NCI-H1436 treated with DMSO at 0.1 percent for 48 hours (cell line): ENCODE measurements at regions not wholly inside any gene's neighbourhood (a gene's known extent, or its start where the extent isn't known, plus 50 kb on each side); places are given as distances from the start of the nearest gene placed in this dataset.
"Not testable (repeated sequence)": the region's sequence is repeated elsewhere in the genome, so short reads cannot be mapped to it uniquely, and the experiment has no call there.

ENCODE experiments used
- DNase-seq: peaks from one replicate; lab custom pipeline; 2025; lab: John Stamatoyannopoulos, UW

- no peak for DNase-seq
Observed at GRCh38 chr2:10223932-10224720, 78.6 kb upstream of the HPCAL1 start.

- no peak for DNase-seq
Observed at GRCh38 chr2:10224734-10225133, 78.0 kb upstream of the HPCAL1 start.

GRCh38 chr2:10225291-10226037 is 77.2 kb upstream of the HPCAL1 start:
- DNase-seq, result no peak

GRCh38 chr2:10226038-10226724 is 76.5 kb upstream of the HPCAL1 start:
- DNase-seq, result no peak

GRCh38 chr2:10228611-10229365 is 73.9 kb upstream of the HPCAL1 start:
- no peak for DNase-seq

GRCh38 chr2:10229462-10230099 is 73.1 kb upstream of the HPCAL1 start:
- no peak for DNase-seq

- no peak for DNase-seq
Observed at GRCh38 chr2:10230499-10230898, 72.2 kb upstream of the HPCAL1 start.

GRCh38 chr2:10230921-10231320 is 71.8 kb upstream of the HPCAL1 start:
- DNase-seq, result not testable (repeated sequence)

- no peak for DNase-seq
Observed at GRCh38 chr2:10231551-10232085, 71.1 kb upstream of the HPCAL1 start.

GRCh38 chr2:10232096-10232815 is 70.4 kb upstream of the HPCAL1 start:
- DNase-seq, result no peak

- no peak for DNase-seq
Observed at GRCh38 chr2:10233131-10234012, 69.3 kb upstream of the HPCAL1 start.

GRCh38 chr2:10234013-10234306 is 68.7 kb upstream of the HPCAL1 start:
- no peak for DNase-seq

GRCh38 chr2:10234409-10235094 is 68.2 kb upstream of the HPCAL1 start:
- DNase-seq, result no peak

GRCh38 chr2:10235099-10235908 is 67.4 kb upstream of the HPCAL1 start:
- no peak for DNase-seq

- no peak for DNase-seq
Observed at GRCh38 chr2:10235909-10236550, 66.7 kb upstream of the HPCAL1 start.

GRCh38 chr2:10236571-10237391 is 65.9 kb upstream of the HPCAL1 start:
- DNase-seq, result no peak
